OCI-LY1 (cell line): ENCODE measurements at regions not wholly inside any gene's neighbourhood (a gene's known extent, or its start where the extent isn't known, plus 50 kb on each side); places are given as distances from the start of the nearest gene placed in this dataset.

Source experiments
- EZH2 ChIP-seq: fragments of 200-600 bp; sonication (generic), shearing (Covaris generic); IDR thresholded peaks from 2 replicates; pipeline ENCODE4 v1.8.0; 2017; ENCODE audit warnings: borderline replicate concordance, mixed run types, mild to moderate bottlenecking, antibody characterized with exemption, low read length, moderate library complexity, mixed read lengths
- TF ChIP-seq, protein P1 (sequence below): fragments of 200-600 bp; sonication (generic), shearing (Covaris generic); IDR thresholded peaks from 2 replicates; pipeline ENCODE4 v1.5.1; 2017; ENCODE audit warnings: mild to moderate bottlenecking, antibody characterized with exemption, low read length, moderate library complexity, mixed read lengths

DNA sequence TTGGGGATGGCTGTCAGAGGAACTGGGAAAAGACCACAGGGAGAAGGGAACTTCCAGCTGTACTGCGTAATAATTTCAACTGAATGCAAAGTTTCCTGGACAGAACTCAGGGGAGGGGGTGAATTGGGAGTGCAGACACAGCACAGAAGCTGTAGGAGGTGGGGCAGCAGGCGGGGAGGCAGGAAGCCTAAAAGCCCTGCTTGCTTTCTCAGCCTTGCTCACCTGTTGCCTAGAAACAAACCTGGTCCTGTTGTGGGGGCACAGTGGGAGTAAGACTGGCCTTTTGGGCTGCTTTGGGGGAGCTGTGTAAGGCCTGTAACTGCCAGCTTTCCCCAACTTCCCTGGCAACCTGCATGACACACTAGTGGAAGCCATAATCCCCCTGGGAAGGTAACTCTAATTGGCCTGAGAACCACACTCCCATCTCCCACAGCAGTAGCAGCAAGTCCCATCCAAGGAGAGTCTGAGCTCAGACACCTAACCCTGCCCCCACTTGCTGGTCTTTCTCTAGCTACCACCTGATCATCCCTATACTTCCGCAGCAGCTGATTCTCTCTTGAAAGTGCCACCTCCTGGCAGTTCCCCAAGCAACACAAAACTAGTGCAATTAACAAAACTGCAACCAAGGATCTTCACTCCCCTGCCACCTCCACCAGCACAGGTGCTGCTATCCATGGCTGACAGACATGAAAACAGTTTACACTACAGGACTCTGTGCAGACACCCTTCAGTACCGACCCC is 1239.3 kb downstream of the SORCS1 start:
- TF ChIP-seq, protein P1, sequence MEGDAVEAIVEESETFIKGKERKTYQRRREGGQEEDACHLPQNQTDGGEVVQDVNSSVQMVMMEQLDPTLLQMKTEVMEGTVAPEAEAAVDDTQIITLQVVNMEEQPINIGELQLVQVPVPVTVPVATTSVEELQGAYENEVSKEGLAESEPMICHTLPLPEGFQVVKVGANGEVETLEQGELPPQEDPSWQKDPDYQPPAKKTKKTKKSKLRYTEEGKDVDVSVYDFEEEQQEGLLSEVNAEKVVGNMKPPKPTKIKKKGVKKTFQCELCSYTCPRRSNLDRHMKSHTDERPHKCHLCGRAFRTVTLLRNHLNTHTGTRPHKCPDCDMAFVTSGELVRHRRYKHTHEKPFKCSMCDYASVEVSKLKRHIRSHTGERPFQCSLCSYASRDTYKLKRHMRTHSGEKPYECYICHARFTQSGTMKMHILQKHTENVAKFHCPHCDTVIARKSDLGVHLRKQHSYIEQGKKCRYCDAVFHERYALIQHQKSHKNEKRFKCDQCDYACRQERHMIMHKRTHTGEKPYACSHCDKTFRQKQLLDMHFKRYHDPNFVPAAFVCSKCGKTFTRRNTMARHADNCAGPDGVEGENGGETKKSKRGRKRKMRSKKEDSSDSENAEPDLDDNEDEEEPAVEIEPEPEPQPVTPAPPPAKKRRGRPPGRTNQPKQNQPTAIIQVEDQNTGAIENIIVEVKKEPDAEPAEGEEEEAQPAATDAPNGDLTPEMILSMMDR: no peak
- no peak for TF ChIP-seq EZH2
